ENCODE measurements at regions not wholly inside any gene's neighbourhood (a gene's known extent, or its start where the extent isn't known, plus 50 kb on each side); places are given as distances from the start of the nearest gene placed in this dataset.

DNA sequence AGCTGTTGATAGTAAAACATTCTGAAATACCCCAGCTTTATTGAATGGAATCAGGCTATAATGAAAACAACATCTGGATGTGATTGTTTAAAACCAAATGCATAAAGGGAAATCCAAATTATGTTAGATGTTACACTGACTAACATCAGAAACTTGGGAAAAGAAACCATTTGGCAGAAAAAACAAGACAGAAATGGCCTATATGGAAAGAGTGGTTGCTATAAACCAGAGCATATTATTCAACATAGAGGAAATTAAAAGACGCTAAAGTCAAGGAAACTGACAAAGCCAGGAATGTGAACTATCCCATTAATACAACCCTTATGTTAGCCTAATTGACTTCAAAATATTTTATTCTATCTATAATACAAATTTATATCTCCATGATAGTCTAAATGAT is 53.0 kb upstream of the CABCOCO1 start:
- TF ChIP-seq CTCF (IDR thresholded peaks at IDR 0.05; ENCODE audit: low read length) (no peak), EZH2phosphoT487 (IDR thresholded peaks at IDR 0.05; ENCODE audit: low read length) (no peak)

Data from MM.1S (cell line).